ENCODE measurements at regions not wholly inside any gene's neighbourhood (a gene's known extent, or its start where the extent isn't known, plus 50 kb on each side); places are given as distances from the start of the nearest gene placed in this dataset.

DNA sequence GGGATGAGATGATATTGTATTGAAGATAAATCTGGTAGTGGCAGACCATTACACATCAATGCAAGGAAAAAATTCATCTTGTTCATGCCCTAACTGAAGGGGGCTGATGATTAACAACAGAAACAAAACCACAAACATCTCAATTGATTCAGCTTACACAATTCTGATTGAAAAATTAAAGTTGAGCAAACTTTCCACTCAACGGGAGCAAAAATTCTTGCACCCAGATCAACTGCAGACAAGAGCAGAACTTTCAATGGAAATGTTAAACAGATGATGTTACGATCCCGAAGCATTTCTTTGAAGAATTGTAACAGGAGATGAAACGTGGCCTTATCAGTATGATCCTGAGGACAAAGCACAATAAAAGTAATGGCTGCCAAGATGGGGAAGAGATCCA lies 172.4 kb upstream of the SOX5 start:
- DNase-seq, result no peak

- DNase-seq, result no peak
These were observed 169.2 kb upstream of the SOX5 start for GRCh38 chr12:24118668-24119067.

DNA sequence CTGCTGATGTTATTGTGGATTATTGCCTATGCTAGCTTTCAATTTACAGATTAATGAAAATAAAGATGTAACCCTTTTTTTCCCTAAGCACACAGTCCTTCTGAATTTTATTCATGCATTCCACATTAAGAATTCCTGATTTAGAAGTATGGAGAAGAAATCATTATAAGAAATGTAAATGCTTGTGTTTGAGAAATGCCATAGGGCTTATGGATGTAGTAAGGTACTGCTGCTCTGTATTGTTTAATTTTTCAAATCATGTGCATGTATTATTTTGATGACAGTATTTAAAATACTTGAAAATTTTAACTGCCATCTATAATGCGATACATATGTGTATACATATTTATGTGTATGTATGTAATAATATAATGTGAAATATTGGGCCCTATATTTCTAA lies 167.1 kb upstream of the SOX5 start:
- no peak for DNase-seq

- no peak for DNase-seq
These were observed 164.2 kb upstream of the SOX5 start for GRCh38 chr12:24113701-24114100.

- no peak for DNase-seq
These were observed 162.1 kb upstream of the SOX5 start for GRCh38 chr12:24111616-24112015.

- no peak for DNase-seq
These were observed 161.6 kb upstream of the SOX5 start for GRCh38 chr12:24111086-24111485.

DNA sequence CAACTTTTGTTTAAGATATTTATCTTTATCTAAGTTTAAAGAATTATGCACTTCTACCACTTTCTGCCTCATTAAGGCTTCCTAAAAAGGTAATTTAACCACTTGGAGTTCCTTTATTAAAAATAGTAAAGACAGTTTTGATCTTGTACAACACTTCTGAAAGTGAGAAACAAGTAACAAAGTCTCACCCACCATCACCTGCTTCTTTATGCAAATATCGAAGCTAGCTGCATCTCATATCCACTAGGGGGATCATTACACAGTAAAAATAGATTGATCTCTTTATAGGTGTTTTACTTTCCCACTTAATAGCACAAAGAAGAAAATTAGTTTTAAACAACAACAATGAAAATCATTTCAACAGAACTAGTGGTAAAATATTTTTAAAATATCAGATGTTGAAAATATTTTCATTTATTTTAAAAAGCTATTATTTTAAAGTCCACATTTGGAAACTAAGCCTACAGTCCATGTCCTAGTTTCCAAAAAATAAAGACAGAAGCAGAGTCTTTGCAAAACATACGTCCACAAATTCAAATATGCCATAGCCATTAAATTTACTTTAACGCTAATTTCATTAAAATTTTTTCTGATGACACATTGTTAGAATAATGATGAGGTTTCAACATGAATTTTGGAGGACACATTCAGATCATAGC lies 160.0 kb upstream of the SOX5 start:
- no peak for DNase-seq

GRCh38 chr12:24102676-24103075 lies 153.2 kb upstream of the SOX5 start:
- DNase-seq, result no peak

- no peak for DNase-seq
These were observed 150.1 kb upstream of the SOX5 start for GRCh38 chr12:24099576-24099975.

GRCh38 chr12:24095245-24095644 lies 145.8 kb upstream of the SOX5 start:
- DNase-seq, result no peak

GRCh38 chr12:24089510-24089890 lies 140.0 kb upstream of the SOX5 start:
- no peak for DNase-seq

- no peak for DNase-seq
These were observed 139.5 kb upstream of the SOX5 start for GRCh38 chr12:24088751-24089509.

DNA sequence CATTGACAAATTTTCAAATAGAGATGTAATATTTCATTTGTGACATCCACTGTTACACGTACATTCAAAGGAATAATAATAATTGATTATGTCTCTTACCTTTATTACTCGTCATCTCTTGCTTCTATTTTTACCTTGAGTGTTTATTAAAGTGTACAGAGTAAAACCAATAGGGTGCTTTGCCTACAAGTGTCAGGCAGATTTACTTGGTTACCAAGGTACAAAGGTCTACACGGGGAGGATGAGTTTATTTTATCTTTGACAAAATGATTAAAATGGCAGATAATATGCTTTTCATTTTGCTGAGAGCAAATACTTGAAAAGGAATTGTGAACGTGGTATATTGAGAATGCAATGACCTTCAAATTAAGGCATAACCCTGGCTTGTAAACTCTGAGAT lies 137.8 kb upstream of the SOX5 start:
- no peak for DNase-seq

DNA sequence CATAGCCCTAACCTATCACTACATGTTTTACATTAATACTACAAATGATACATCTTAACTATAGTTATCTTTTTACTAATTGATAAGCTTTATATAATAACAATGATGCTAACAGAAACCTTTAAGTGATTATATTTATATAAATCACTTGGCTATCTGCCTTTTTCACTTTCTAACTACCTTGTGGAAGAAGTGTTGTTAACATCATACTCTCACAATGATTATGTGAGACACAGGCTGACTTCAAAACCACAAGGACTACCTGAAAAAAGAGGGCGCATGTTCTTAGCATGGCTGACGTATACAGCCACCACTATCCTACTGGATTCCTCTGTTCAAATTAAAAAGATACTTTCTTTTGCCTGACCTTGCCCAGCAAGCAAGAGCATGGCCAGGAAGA lies 135.3 kb upstream of the SOX5 start:
- DNase-seq, result no peak

DNA sequence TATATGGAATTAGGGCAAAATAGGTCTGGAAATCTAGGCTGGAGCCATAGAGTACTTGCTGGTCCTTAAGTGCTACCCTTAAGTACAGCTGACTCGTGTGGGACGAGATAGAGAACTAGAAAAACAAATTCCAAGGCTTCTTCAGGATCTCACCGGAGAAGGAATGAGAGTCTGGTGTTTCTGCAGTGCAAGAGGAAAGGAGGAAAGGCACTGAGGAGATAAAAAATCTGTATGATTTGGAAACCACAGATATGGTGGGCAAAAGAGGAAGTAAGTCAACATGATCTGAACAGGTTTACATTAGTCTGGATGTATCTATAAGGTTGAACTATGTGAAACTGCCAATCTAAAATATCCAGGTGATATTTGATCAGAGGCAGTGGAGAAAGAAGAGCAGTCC lies 134.4 kb upstream of the SOX5 start:
- no peak for DNase-seq

DNA sequence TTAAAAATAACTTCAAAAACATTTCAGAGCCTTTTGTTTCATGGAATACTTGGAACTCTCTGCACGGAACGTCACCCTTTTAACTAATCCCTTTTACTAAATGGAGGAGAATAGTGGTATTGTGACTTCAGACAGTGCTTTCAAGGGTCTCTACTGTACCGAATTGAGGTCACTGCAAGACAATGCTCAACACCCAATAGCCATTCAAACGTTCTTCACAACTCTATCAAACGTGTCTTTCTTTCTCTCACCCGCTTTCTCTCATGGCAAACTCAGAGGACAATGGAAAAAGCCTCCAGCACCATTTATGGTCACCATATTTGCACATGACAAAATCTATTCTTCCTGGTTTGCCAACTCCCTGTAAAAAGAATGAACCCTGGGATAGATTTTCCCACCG lies 132.1 kb upstream of the SOX5 start:
- no peak for DNase-seq

GRCh38 chr12:24081092-24081529 lies 131.6 kb upstream of the SOX5 start:
- DNase-seq, result no peak

DNA sequence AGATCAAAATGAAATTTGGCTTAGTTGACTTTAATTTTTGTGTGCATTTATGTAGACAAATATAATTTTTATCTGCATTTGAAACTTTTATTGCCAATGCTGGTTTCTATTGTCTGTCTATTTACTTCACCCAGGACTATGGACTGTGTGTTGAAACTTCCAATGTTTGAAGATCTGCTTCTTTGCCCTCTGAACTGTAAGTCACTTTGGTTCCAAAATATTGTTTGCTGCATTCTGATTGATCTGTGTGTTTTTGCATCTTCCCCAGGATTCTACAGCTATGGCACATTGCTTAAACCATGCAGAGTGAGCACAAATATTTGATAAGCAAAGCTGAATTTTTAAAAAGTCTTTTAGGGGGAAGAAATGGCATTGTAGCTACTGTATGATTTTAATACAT lies 131.0 kb upstream of the SOX5 start:
- DNase-seq, result no peak

DNA sequence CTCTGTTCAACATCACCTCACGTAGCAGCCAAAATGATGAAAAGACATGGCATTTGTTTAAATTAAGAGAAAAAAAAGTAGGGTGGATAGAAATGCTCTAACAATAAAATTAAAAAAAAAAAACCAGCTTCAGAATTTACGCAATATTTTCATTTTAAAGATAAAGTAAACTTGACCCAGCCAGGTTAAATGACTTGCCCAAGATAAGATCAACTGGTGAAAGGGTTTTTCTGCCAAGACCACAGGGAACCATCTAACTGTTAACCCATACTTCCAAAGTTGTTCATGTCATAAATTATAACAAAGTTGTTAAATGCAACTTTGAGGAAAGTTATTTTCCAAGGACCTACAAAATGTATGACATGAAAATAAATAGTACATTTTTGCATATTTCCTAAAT lies 129.6 kb upstream of the SOX5 start:
- no peak for DNase-seq

DNA sequence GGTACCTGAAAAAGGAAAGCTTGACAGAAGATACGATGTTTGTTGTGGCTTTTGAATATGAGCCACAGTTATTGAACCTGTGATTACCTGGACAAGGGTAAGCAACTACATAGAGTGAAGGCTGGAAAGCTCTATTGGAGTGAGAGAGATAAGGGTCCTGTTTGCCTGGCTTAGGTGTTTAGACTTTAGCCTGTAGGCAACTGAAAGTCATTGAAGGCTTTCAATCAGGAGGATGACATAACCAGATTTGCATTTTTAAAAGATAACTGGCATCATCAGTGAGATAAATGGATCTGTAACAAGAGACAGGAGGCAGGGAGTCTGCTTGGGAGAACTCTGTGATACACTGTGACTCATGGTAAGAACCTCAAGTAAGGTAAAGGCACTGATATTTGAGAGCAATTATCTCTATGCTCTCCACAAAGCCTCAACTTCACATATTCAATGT lies 128.9 kb upstream of the SOX5 start:
- no peak for DNase-seq

DNA sequence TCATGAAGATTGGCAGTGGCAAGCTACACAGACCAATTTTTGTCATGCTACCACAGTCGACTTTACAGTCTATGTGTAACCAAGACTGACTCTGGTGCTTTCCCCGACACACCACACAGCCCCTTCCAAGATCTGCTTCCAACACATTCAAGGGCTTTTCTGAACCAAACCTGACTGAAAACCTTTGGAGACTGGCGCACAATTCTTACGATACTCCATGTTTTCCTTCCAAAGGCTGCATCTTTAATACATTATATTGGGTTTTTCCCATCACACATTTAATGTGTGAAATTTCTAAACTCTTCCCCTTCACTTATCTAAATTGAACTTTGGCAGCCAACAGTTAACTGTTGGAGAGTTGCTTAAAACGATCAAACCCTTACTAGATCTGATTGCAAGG lies 127.7 kb upstream of the SOX5 start:
- DNase-seq, result no peak

GRCh38 chr12:24075650-24076049 lies 126.2 kb upstream of the SOX5 start:
- DNase-seq, result no peak

DNA sequence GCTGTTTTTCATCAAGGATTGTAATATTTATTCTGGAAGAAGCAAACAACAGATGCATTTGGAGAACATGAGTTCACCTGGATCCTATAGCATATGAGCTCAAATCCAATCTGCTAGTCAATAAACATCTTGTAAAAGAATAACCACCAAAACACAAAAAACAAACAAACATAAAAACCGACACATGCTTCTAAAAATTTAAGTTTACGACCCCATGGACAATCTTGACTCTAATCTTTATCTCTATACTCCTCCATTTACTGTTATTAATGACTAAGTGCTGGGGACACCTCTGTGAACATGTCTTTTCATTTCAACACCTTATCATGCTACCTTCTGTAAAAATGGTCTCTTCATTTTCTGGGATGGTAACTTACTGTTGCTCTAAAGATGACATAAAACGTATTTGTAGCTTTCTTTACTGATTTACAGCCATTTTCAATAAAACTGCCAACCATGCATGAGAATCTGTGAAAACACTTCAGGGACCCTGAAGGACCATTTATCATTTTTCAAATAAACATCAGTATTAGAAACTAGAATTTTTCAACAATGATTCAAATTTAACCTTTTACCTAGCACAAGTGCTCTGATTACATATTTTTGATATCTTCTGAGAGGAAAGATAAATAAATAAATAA lies 123.8 kb upstream of the SOX5 start:
- DNase-seq, result no peak

- DNase-seq, result no peak
These were observed 122.8 kb upstream of the SOX5 start for GRCh38 chr12:24072302-24072701.

Measured in CD4-positive, alpha-beta T cell treated with Interleukin-12 subunit alpha and Interleukin-12 subunit beta, for 1 hour (primary cell).